ENCODE measurements at regions not wholly inside any gene's neighbourhood (a gene's known extent, or its start where the extent isn't known, plus 50 kb on each side); places are given as distances from the start of the nearest gene placed in this dataset.

DNA sequence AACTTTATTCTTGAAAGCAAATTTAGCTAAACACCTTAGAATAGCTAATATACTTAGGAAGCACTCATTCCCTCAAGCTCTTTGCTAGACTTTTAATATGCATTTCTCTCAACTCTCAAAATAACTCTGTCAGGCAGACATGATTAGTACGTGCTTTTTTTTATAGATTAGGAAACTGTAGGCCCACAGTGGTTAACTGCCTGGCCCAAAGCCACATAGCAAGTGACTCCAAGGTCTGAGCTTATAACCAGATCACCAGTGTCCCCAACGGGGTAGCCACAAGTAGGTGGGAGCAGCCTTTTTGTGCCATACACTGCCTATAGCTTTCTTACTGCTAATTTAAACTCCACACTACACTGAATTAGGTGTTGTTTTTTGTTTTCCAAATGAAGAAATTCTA lies 576.8 kb downstream of the METTL4 start:
- TF ChIP-seq, protein P1, sequence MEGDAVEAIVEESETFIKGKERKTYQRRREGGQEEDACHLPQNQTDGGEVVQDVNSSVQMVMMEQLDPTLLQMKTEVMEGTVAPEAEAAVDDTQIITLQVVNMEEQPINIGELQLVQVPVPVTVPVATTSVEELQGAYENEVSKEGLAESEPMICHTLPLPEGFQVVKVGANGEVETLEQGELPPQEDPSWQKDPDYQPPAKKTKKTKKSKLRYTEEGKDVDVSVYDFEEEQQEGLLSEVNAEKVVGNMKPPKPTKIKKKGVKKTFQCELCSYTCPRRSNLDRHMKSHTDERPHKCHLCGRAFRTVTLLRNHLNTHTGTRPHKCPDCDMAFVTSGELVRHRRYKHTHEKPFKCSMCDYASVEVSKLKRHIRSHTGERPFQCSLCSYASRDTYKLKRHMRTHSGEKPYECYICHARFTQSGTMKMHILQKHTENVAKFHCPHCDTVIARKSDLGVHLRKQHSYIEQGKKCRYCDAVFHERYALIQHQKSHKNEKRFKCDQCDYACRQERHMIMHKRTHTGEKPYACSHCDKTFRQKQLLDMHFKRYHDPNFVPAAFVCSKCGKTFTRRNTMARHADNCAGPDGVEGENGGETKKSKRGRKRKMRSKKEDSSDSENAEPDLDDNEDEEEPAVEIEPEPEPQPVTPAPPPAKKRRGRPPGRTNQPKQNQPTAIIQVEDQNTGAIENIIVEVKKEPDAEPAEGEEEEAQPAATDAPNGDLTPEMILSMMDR (IDR thresholded peaks at IDR 0.05) = no peak
- no peak for TF ChIP-seq POLR2A (IDR thresholded peaks at IDR 0.05)
